Gastrocnemius medialis (tissue), 4 donors: ENCODE measurements at regions not wholly inside any gene's neighbourhood (a gene's known extent, or its start where the extent isn't known, plus 50 kb on each side); places are given as distances from the start of the nearest gene placed in this dataset.

Source experiments
- POLR2A ChIP-seq, 2 donors: fragments of 450-650 bp; IDR thresholded peaks; one replicate each; pipeline ENCODE4 v1.6.1; 2017; ENCODE audit warnings: antibody characterized with exemption in 2 of 2, mild to moderate bottlenecking in 2 of 2, moderate library complexity in 2 of 2
- TF ChIP-seq, protein P1 (sequence below), 5 experiments: fragments of 450-650 bp in 3 of 5; fragments of 200-600 bp in 2 of 5; sonication (generic) in 2 of 5; IDR thresholded peaks in 4 of 5; conservative IDR thresholded peaks in 1 of 5; 1 replicate in 4 of 5; 2 replicates in 1 of 5; pipeline ENCODE4 v1.5.1; 2016 to 2019; ENCODE audit warnings: antibody characterized with exemption in 5 of 5, mild to moderate bottlenecking in 3 of 5, moderate library complexity in 3 of 5

DNA sequence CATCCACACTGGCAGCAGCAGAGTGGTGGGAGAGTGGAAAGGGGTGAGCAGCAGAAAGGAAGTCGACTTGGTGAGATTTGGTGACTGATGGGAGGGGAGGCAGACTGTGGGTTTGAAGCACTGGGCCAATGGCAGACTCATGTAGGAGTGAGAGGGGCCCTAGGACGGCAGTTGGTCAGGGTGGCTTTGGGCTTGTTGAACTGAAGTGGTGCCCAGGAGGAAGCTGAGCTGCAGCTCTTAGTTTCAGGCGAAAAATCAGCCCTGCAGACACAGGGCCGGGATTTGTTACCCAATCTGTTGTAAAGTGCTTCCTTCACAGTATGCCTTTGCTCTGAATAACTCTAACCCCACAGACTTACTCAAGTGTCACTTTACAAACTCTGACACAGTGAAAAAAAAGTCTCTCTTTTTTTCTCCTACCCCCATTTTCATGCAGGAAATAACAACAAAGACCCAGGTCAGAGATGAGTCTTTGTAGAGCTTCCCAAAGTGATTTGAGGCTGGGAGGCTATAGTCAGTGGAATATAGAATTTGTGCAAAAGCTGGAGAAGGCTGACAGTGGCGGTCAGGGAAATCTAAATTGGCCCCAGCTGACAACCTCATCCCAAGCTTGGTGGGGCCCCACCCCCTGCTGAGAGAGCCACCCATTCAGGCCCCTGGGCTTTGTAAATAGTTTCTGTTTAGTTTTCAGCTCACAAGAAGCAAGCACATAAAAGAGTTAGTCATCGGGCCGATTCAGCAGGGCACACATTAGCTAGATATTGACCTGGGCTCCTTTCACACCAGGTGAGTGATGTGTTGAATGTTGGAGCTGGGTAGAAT is 226.9 kb downstream of the VAPA start:
- TF ChIP-seq, protein P1, sequence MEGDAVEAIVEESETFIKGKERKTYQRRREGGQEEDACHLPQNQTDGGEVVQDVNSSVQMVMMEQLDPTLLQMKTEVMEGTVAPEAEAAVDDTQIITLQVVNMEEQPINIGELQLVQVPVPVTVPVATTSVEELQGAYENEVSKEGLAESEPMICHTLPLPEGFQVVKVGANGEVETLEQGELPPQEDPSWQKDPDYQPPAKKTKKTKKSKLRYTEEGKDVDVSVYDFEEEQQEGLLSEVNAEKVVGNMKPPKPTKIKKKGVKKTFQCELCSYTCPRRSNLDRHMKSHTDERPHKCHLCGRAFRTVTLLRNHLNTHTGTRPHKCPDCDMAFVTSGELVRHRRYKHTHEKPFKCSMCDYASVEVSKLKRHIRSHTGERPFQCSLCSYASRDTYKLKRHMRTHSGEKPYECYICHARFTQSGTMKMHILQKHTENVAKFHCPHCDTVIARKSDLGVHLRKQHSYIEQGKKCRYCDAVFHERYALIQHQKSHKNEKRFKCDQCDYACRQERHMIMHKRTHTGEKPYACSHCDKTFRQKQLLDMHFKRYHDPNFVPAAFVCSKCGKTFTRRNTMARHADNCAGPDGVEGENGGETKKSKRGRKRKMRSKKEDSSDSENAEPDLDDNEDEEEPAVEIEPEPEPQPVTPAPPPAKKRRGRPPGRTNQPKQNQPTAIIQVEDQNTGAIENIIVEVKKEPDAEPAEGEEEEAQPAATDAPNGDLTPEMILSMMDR (IDR thresholded peaks at IDR 0.05 in 4 of 5, conservative IDR thresholded peaks at IDR 0.05 in 1 of 5): no peak
- no peak for TF ChIP-seq POLR2A (IDR thresholded peaks at IDR 0.05)
